ENCODE measurements at regions not wholly inside any gene's neighbourhood (a gene's known extent, or its start where the extent isn't known, plus 50 kb on each side); places are given as distances from the start of the nearest gene placed in this dataset.
"Not testable (repeated sequence)": the region's sequence is repeated elsewhere in the genome, so short reads cannot be mapped to it uniquely, and the experiment has no call there.

- TF ChIP-seq CTCF (IDR thresholded peaks at IDR 0.05) = no peak
- no peak overlapping the region for H3K27ac ChIP-seq
- no peaks in the 10 kb centered on the region for H3K9me3 ChIP-seq
- no peaks in the 10 kb centered on the region for H3K36me3 ChIP-seq
- no peaks in the 10 kb centered on the region for H3K27me3 ChIP-seq
- no peak for DNase-seq (ENCODE audit: low spot score)
- H3K4me1 ChIP-seq = no peaks in the 10 kb centered on the region
- H3K4me3 ChIP-seq = no peak overlapping the region
Observed at GRCh38 chr17:22217135-22217534, 524.8 kb downstream of the KCNJ18 start.

DNA sequence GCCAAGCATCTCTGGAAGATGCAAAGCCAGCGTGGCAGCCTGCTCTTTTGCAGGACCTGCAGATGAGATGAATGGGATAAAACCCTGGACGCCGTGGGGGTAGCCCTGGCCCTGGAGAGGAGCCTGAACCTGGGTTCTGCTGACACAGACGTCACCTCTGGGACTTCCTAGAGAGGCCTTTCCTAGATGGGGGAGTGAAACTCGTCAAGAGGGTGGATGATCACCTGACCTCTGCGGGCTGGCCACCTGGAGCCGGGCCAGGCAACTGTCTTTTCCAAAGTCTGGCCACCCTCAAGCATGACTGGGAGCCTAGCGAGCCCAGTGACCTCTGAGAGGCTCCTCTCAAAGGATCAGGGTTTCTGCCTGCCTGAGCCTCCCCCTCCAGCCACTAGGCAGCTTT is 529.0 kb downstream of the KCNJ18 start:
- Histone ChIP-seq H3K27ac (no peak overlapping the region), H3K36me3 (no peaks in the 10 kb centered on the region), H3K27me3 (no peaks in the 10 kb centered on the region), H3K4me1 (no peaks in the 10 kb centered on the region), H3K4me3 (no peak overlapping the region), H3K9me3 (no peaks in the 10 kb centered on the region)
- DNase-seq (ENCODE audit: low spot score) = no peak
- no peak for TF ChIP-seq CTCF (IDR thresholded peaks at IDR 0.05)

DNA sequence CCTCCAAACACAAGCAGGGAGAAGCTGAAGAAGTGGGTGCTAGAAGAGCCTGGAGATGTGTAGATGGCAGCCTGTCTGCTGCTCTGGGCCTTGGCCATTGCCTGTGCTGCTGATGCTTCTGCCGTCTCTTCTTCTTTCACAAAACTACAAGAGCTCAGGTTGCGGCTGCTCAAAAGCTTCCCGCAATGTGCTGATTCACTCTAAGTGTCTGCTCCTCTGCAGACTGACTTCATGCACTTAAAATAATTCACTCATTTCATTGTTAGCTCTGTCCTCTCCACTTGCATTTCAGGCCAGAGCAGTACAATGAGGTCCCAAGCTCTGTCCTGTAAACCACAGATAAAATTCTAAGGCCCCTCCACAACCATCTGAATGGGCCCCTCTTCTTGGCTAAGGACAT is 534.2 kb downstream of the KCNJ18 start:
- H3K9me3 ChIP-seq; H3K4me3 ChIP-seq; H3K36me3 ChIP-seq; H3K27me3 ChIP-seq; H3K4me1 ChIP-seq; H3K27ac ChIP-seq; DNase-seq (ENCODE audit: low spot score): not testable (repeated sequence)

DNA sequence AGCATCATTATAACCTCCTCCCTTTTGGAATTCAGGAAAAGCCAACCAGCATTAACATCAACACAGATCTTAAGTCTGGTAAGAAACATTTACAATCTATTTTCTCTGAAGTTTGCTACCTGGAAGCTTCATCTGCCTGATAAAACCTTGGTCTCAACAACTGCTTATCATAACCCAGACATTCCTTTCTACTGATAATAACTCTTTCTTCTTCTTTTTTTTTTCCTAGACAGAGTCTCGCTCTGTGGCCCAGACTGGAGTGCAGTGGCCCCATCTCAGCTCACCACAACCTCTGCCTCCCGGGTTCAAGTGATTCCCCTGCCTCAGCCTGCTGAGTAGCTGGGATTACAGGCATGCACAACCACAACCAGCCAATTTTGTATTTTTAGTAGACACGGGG is 534.6 kb downstream of the KCNJ18 start:
- not testable (repeated sequence) for DNase-seq (ENCODE audit: low spot score); H3K36me3 ChIP-seq; H3K4me3 ChIP-seq; H3K4me1 ChIP-seq; H3K27me3 ChIP-seq; H3K9me3 ChIP-seq; H3K27ac ChIP-seq

DNA sequence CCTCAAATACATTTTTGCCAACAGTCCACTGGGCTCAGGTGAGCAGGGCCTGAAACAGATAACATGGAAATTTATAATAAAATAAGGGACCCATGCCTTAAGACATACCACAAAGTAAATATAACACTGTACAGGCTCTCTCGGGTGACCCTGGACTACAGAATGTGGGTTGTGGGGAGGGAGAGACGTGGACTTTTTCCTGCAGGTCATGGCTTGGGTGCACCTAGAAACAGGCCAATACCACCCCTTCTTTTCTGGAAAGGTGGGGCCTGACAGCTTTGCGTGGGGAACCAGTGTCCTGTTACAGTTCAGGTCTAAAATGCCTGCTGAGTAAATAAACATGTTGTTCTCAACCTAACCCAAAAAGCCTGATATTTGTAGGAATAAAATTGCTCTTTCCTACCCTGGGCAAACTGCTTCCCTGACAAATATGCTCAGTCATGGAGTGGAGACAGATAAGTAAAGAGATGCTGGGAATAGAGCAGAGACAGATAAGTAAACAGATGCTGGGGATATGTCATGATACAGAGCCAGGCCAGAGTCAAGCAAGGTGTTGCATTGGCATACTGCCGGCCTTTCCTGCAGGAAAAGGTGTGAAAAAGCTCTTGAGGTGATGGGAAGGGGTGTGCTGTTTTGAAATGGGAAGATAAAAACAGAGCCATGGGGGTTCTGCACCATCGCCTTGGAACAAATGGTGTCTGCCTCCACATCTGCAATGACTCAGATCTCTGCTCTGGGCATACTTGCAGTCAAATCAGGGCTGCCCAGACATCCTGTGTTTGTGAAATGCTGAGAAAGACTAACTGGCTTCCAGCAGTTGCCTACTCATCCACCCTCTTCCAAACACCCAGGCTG is 535.6 kb downstream of the KCNJ18 start:
- H3K4me1 ChIP-seq; H3K27ac ChIP-seq; H3K27me3 ChIP-seq; H3K9me3 ChIP-seq; DNase-seq (ENCODE audit: low spot score); H3K4me3 ChIP-seq; H3K36me3 ChIP-seq: not testable (repeated sequence)

DNA sequence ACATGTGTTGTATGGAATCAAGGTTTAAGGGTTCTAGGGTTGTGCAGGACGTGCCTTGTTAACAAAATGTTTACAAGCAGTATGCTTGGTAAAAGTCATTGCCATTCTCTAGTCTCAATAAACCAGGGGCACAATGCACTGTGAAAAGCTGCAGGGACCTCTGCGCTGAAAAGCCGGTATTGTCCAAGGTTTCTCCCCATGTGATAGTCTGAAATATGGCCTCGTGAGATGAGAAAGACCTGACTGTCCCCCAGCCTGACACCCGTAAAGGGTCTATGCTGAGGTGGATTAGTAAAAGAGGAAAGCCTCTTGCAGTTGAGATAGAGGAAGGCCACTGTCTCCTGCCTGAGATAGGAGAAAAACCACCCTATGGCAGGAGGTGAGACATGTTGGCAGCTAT is 537.5 kb downstream of the KCNJ18 start:
- H3K4me1 ChIP-seq; H3K9me3 ChIP-seq; H3K27me3 ChIP-seq; H3K27ac ChIP-seq; H3K36me3 ChIP-seq; DNase-seq (ENCODE audit: low spot score); H3K4me3 ChIP-seq: not testable (repeated sequence)

GRCh38 chr17:22233382-22233781 is 541.1 kb downstream of the KCNJ18 start:
- TF ChIP-seq CTCF (IDR thresholded peaks at IDR 0.05) = no peak
- no peak for DNase-seq (ENCODE audit: low spot score)
- no peaks in the 10 kb centered on the region for H3K4me1 ChIP-seq
- no peaks in the 10 kb centered on the region for H3K27me3 ChIP-seq
- H3K4me3 ChIP-seq = no peak overlapping the region
- H3K9me3 ChIP-seq = peaks cover 0 to 5% of the 10 kb centered on the region in 2 donors
- no peak overlapping the region for H3K27ac ChIP-seq
- H3K36me3 ChIP-seq = no peaks in the 10 kb centered on the region

DNA sequence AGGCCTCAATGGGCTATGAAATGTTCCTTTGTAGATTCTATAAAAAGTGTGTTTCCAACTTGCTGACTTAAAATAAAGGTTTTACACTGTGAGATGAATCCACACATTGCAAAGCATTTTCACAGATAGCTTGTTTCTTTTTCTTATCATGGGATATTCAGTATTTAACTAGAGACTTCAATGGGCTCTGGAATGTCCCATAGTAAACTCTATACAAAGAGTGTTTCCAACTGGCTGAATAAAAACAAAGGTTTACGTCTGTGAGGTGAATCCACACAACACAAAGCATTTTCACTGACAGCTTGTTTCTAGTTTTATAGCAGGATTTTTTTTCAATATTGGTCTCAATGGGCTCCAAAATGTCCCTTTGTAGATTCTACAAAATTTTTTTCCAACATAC is 550.1 kb downstream of the KCNJ18 start:
- Histone ChIP-seq H3K4me3 (no peak overlapping the region), H3K27me3 (no peaks in the 10 kb centered on the region), H3K9me3 (no peaks in the 10 kb centered on the region), H3K27ac (no peak overlapping the region), H3K36me3 (no peaks in the 10 kb centered on the region), H3K4me1 (no peaks in the 10 kb centered on the region)
- TF ChIP-seq CTCF (IDR thresholded peaks at IDR 0.05) = no peak
- no peak for DNase-seq (ENCODE audit: low spot score)
